Neural crest cell (in vitro differentiated cells): ENCODE measurements at regions not wholly inside any gene's neighbourhood (a gene's known extent, or its start where the extent isn't known, plus 50 kb on each side); places are given as distances from the start of the nearest gene placed in this dataset.
"Not testable (repeated sequence)": the region's sequence is repeated elsewhere in the genome, so short reads cannot be mapped to it uniquely, and the experiment has no call there.

Source experiments
- DNase-seq: peaks from one replicate; pipeline ENCODE4 v3.0.0; 2021; ENCODE audit warnings: low read depth, mixed read lengths, low spot score
- H3K27ac Mint-ChIP-seq: one replicate; pipeline ENCODE4 v1.8.0; 2021; ENCODE audit warnings: mild to moderate bottlenecking, mixed read lengths; ENCODE audit not compliant: unreplicated experiment
- H3K27me3 Mint-ChIP-seq: 2 replicates; pipeline ENCODE4 v1.8.0; 2021; ENCODE audit warnings: low read depth, mild to moderate bottlenecking, mixed read lengths
- H3K36me3 Mint-ChIP-seq: 2 replicates; pipeline ENCODE4 v1.8.0; 2021; ENCODE audit warnings: low read depth, mild to moderate bottlenecking, mixed read lengths
- H3K4me1 Mint-ChIP-seq: 2 replicates; pipeline ENCODE4 v1.8.0; 2021; ENCODE audit warnings: mixed read lengths
- H3K4me3 Mint-ChIP-seq: one replicate; pipeline ENCODE4 v1.8.0; 2021; ENCODE audit warnings: mild to moderate bottlenecking, mixed read lengths
- H3K9me3 Mint-ChIP-seq: 2 replicates; pipeline ENCODE4 v1.8.0; 2021; ENCODE audit warnings: mixed read lengths
- TF ChIP-seq, protein P1 (sequence below): fragments of 200-600 bp; sonication (generic); conservative IDR thresholded peaks from 2 replicates; pipeline ENCODE4 v1.5.0; 2021; ENCODE audit warnings: antibody characterized with exemption, mild to moderate bottlenecking

DNA sequence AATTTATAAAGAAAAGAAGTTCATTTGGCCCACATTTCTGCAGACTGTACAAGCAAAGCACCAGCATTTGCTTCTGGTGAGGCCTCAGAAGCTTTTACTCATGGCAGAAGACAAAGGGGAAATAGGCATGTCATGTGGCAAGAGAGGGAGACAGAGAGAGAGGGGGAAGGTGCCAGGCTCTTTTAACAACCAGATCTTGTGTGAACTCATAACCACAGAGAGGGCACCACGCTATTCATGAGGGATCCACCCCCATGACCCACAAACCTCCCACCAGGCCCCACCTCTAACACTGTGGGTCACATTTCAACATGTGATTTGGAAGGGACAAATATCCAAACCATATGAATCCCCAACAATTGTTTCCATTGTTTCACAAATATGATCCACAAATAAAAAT lies 467.9 kb downstream of the SIPA1L2 start:
- no peaks in the 10 kb centered on the region for H3K36me3 Mint-ChIP-seq
- H3K27me3 Mint-ChIP-seq: no peaks in the 10 kb centered on the region
- H3K9me3 Mint-ChIP-seq: peaks cover 6% of the 10 kb centered on the region
- no peak overlapping the region for H3K27ac Mint-ChIP-seq
- TF ChIP-seq, protein P1, sequence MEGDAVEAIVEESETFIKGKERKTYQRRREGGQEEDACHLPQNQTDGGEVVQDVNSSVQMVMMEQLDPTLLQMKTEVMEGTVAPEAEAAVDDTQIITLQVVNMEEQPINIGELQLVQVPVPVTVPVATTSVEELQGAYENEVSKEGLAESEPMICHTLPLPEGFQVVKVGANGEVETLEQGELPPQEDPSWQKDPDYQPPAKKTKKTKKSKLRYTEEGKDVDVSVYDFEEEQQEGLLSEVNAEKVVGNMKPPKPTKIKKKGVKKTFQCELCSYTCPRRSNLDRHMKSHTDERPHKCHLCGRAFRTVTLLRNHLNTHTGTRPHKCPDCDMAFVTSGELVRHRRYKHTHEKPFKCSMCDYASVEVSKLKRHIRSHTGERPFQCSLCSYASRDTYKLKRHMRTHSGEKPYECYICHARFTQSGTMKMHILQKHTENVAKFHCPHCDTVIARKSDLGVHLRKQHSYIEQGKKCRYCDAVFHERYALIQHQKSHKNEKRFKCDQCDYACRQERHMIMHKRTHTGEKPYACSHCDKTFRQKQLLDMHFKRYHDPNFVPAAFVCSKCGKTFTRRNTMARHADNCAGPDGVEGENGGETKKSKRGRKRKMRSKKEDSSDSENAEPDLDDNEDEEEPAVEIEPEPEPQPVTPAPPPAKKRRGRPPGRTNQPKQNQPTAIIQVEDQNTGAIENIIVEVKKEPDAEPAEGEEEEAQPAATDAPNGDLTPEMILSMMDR: no peak
- no peak for DNase-seq
- H3K4me1 Mint-ChIP-seq: peaks cover 7% of the 10 kb centered on the region
- no peak overlapping the region for H3K4me3 Mint-ChIP-seq

DNA sequence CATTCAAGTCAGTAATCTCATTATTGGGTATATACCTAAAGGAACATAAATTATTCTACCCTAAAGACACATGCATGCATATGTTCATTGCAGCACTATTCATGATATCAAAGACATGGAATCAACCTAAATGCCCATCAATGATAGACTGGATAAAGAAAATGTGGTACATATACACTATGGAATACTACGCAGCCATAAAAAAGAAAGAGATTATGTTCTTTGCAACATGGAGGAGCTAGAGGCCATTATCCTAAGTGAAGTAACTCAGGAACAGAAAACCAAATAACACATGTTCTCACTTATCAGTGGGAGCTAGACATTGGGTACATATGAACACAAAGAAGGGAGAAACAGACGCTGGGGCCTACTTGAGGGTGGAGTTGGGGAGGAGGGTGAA lies 471.4 kb downstream of the SIPA1L2 start:
- H3K9me3 Mint-ChIP-seq: peaks cover 11% of the 10 kb centered on the region
- not testable (repeated sequence) for H3K27me3 Mint-ChIP-seq, H3K4me3 Mint-ChIP-seq, H3K36me3 Mint-ChIP-seq, H3K4me1 Mint-ChIP-seq, H3K27ac Mint-ChIP-seq, DNase-seq

GRCh38 chr1:232156070-232156469 lies 473.9 kb downstream of the SIPA1L2 start:
- not testable (repeated sequence) for DNase-seq, H3K4me3 Mint-ChIP-seq, H3K27ac Mint-ChIP-seq, H3K4me1 Mint-ChIP-seq, H3K36me3 Mint-ChIP-seq, H3K27me3 Mint-ChIP-seq
- H3K9me3 Mint-ChIP-seq: peaks cover 11% of the 10 kb centered on the region

- H3K9me3 Mint-ChIP-seq: peaks cover 8% of the 10 kb centered on the region
- H3K4me1 Mint-ChIP-seq: no peaks in the 10 kb centered on the region
- no peaks in the 10 kb centered on the region for H3K27me3 Mint-ChIP-seq
- no peak overlapping the region for H3K27ac Mint-ChIP-seq
- TF ChIP-seq, protein P1: no peak
- H3K36me3 Mint-ChIP-seq: peaks cover 2% of the 10 kb centered on the region
- H3K4me3 Mint-ChIP-seq: no peak overlapping the region
- no peak for DNase-seq
Observed at GRCh38 chr1:232153652-232154051, 476.3 kb downstream of the SIPA1L2 start.

DNA sequence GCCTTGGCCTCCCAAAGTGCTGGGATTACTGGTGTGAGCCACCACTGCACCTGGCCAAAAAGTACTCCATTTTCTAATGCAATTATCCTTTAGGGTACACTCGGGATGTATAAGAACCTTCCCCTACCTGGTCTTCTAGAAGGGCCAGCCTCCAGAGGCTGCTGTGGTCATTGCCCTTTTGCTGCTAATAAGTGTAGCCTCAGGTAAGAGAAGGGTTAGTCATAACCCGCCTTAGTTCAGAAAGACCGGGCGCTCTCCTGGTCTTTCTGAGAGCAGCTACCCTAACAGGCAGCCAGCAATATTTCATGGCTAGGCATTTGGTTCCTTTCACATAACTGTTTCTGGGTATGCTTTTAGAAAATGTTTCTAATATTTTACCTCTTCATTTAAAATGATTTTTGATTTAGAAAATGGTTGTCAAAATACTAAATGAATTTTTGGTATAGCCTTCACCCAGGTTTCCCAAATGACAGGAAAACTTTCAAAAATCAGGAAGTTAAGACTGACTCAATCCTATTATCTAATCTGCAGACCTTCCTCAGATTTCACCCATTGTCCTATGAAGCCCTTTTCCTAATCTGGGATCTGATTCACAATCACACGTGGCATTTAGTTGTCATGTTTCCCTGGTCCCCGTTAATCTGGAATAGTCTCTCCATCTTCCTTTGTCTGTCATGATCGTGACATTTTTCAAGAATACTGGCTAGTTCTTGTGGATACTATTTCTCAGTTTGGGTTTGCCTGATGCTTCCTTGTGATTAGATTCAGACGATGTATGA lies 479.0 kb downstream of the SIPA1L2 start:
- peaks cover 3% of the 10 kb centered on the region for H3K9me3 Mint-ChIP-seq
- H3K4me1 Mint-ChIP-seq: peaks cover 10% of the 10 kb centered on the region
- DNase-seq: no peak
- peaks cover 2% of the 10 kb centered on the region for H3K36me3 Mint-ChIP-seq
- no peak overlapping the region for H3K27ac Mint-ChIP-seq
- no peak overlapping the region for H3K4me3 Mint-ChIP-seq
- H3K27me3 Mint-ChIP-seq: no peaks in the 10 kb centered on the region
- TF ChIP-seq, protein P1: no peak

GRCh38 chr1:232149287-232150201 lies 480.4 kb downstream of the SIPA1L2 start:
- Mint-ChIP-seq H3K4me3 (no peak overlapping the region), H3K27me3 (no peaks in the 10 kb centered on the region), H3K36me3 (no peaks in the 10 kb centered on the region), H3K27ac (no peak overlapping the region), H3K9me3 (peaks cover 3% of the 10 kb centered on the region), H3K4me1 (peaks cover 10% of the 10 kb centered on the region)
- no peak for DNase-seq
- TF ChIP-seq, protein P1: no peak
